ENCODE measurements at regions not wholly inside any gene's neighbourhood (a gene's known extent, or its start where the extent isn't known, plus 50 kb on each side); places are given as distances from the start of the nearest gene placed in this dataset.
"Not testable (repeated sequence)": the region's sequence is repeated elsewhere in the genome, so short reads cannot be mapped to it uniquely, and the experiment has no call there.

- no peaks in the 10 kb centered on the region for H3K36me3 Mint-ChIP-seq
- H3K4me3 Mint-ChIP-seq: no peak overlapping the region
- H3K9me3 Mint-ChIP-seq: peaks cover 2% of the 10 kb centered on the region
- peaks cover 8% of the 10 kb centered on the region for H3K27me3 Mint-ChIP-seq
- no peaks in the 10 kb centered on the region for H3K4me1 Mint-ChIP-seq
- no peak for DNase-seq
- no peak overlapping the region for H3K27ac Mint-ChIP-seq
Measured at GRCh38 chr5:152177626-152178349, 227.3 kb downstream of the NMUR2 start.

DNA sequence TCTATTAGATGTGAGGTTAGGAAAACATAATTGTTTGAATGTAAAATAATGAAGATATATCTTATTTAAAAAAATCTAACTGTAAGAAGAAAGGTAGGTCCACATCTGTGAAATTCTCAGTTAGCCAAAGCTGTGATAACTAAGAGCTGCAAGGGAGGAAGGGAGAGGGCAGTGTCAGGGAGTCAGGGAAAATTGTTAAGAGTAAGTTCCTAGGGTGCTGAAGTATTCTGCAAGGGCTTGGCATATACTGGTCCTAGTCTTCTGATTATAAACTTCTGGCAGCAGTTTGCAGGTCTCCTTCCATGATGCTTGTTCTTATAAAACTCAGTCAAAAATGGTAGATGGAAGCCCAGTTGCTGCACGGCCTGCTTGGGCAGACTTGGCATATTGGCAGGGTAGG lies 233.2 kb downstream of the NMUR2 start:
- DNase-seq: no peak
- Mint-ChIP-seq H3K27me3 (peaks cover 10% of the 10 kb centered on the region), H3K4me3 (no peak overlapping the region), H3K27ac (no peak overlapping the region), H3K4me1 (no peaks in the 10 kb centered on the region), H3K36me3 (no peaks in the 10 kb centered on the region), H3K9me3 (no peaks in the 10 kb centered on the region)

DNA sequence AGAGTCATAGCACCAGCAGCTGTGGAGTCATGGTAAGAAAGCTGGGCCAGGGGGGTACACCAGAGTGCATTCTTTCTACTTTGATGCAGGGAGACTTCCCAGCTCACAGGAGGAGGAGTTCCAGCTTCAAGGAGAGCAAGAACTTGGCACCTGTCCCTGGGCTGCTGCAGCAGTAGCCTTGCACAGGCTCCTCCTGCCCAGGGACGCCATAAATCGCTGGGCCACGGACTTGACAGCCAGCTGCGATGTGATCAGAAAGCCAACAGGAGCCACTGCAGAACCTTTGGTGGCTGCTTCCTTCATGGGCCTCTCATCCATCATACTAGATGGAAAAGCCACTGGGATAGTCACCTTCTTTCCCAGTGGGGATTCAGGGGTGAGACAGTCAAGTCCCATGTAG lies 234.7 kb downstream of the NMUR2 start:
- H3K4me1 Mint-ChIP-seq: no peaks in the 10 kb centered on the region
- no peak overlapping the region for H3K4me3 Mint-ChIP-seq
- peaks cover 10% of the 10 kb centered on the region for H3K27me3 Mint-ChIP-seq
- DNase-seq: no peak
- no peaks in the 10 kb centered on the region for H3K36me3 Mint-ChIP-seq
- no peak overlapping the region for H3K27ac Mint-ChIP-seq
- H3K9me3 Mint-ChIP-seq: no peaks in the 10 kb centered on the region

DNA sequence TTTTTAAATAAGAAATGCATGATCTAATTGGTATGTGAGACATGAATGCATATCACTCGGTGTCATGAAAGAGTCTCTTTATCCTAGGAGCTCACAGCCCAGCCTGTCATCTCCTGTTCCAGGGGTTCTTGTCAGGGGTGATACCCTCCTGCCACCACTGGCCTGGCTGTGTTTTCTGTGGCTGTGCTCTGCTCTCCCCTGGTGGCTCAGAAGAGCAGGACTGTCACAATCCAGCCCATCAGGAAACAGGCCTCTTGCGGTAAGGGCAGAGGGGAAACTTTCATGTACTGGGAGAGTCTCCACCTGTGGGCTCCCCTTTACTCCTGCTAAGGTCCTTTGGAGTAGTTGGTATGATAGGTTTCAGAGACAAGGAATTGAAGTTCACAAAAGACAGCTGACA lies 240.2 kb upstream of the GLRA1 start:
- Mint-ChIP-seq H3K9me3 (no peaks in the 10 kb centered on the region), H3K4me1 (no peaks in the 10 kb centered on the region), H3K4me3 (no peak overlapping the region), H3K36me3 (no peaks in the 10 kb centered on the region), H3K27me3 (no peaks in the 10 kb centered on the region), H3K27ac (no peak overlapping the region)
- no peak for DNase-seq

DNA sequence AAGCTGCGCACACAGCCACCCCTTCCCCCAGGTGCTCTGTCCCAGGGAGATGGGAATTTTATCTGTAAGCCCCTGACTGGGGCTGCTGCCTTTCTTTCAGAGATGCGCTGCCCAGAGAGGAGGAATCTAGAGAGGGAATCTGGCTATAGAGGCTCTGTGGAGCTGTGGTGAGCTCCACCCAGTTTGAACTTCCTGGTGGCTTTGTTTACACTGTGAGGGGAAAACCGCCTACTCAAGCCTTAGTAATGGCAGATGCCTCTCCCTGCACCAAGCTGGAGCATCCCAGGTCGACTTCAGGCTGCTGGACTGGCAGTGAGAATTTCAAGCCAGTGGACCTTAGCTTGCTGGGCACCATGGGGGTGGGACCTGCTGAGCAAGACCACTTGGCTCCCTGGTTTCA lies 235.2 kb upstream of the GLRA1 start:
- DNase-seq, H3K9me3 Mint-ChIP-seq, H3K4me1 Mint-ChIP-seq, H3K27ac Mint-ChIP-seq, H3K36me3 Mint-ChIP-seq, H3K4me3 Mint-ChIP-seq, H3K27me3 Mint-ChIP-seq: not testable (repeated sequence)

GRCh38 chr5:152154452-152154851 lies 229.8 kb upstream of the GLRA1 start:
- H3K27ac Mint-ChIP-seq, H3K4me3 Mint-ChIP-seq, H3K4me1 Mint-ChIP-seq, DNase-seq, H3K27me3 Mint-ChIP-seq, H3K9me3 Mint-ChIP-seq, H3K36me3 Mint-ChIP-seq: not testable (repeated sequence)

GRCh38 chr5:152151940-152152339 lies 227.3 kb upstream of the GLRA1 start:
- H3K4me3 Mint-ChIP-seq: no peak overlapping the region
- H3K36me3 Mint-ChIP-seq: no peaks in the 10 kb centered on the region
- no peak overlapping the region for H3K27ac Mint-ChIP-seq
- H3K9me3 Mint-ChIP-seq: peaks cover 3% of the 10 kb centered on the region
- H3K27me3 Mint-ChIP-seq: no peaks in the 10 kb centered on the region
- H3K4me1 Mint-ChIP-seq: no peaks in the 10 kb centered on the region
- DNase-seq: no peak

DNA sequence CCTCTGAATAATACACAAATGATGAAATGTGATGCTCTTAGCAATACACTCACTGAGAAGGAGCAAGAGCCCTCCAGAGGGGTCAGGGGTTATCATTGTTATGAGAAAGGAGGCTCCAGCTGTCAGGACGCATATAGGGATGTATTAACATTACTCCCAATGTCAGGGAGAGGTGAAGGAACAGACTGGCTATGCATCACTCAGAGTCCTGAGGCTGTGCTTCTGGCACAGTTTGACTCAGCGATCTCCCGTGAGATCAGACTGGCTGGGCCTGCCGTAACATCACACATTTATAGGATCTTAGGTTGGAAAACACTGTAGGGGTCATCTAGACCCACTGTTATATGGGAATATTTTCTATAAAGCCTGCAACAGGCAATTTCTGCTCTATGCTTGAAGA lies 226.5 kb upstream of the GLRA1 start:
- Mint-ChIP-seq H3K27ac (no peak overlapping the region), H3K9me3 (peaks cover 3% of the 10 kb centered on the region), H3K4me3 (no peak overlapping the region), H3K4me1 (no peaks in the 10 kb centered on the region), H3K27me3 (no peaks in the 10 kb centered on the region), H3K36me3 (no peaks in the 10 kb centered on the region)
- no peak for DNase-seq

DNA sequence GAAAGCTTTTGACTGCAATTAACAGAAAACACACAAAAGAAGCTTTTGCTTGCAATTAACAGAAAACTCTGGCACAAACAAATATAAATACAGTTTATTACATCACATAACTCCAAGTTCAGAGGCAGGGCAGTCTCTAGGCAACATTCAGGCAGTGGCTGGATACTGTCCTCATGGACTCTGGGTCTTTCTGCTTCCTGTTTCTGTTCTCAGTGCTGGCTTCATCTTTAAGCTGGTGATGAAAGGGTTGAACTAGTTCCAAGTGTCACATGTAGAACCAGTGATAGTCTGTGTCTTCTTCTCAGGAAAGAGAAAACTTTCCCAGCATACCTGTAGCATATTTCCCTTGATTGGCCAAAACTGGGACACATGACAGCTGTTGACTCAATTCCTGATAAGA lies 222.6 kb upstream of the GLRA1 start:
- H3K9me3 Mint-ChIP-seq: no peaks in the 10 kb centered on the region
- H3K4me3 Mint-ChIP-seq: no peak overlapping the region
- no peaks in the 10 kb centered on the region for H3K36me3 Mint-ChIP-seq
- no peaks in the 10 kb centered on the region for H3K4me1 Mint-ChIP-seq
- H3K27ac Mint-ChIP-seq: no peak overlapping the region
- no peak for DNase-seq
- H3K27me3 Mint-ChIP-seq: no peaks in the 10 kb centered on the region

DNA sequence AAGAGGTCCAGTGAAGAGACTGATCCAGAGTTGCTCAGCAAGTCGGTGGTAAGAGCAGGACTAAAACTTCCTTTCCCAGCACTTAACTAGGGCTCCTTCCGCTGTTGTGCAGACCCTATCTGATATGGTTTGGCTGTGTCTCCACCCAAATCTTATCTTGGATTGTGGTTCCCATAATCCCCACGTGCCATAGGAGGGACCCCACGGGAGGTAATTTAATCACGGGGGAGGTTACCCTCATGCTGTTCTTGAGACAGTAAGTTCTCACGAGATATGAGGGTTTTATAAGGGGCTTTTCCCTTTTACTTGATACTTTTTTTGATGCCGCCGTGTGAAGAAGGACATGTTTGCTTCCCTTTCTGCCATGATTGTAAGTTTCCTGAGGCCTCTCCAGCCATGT lies 221.9 kb upstream of the GLRA1 start:
- Mint-ChIP-seq H3K4me1 (no peaks in the 10 kb centered on the region), H3K27ac (no peak overlapping the region), H3K4me3 (no peak overlapping the region), H3K27me3 (no peaks in the 10 kb centered on the region), H3K9me3 (no peaks in the 10 kb centered on the region), H3K36me3 (no peaks in the 10 kb centered on the region)
- no peak for DNase-seq

DNA sequence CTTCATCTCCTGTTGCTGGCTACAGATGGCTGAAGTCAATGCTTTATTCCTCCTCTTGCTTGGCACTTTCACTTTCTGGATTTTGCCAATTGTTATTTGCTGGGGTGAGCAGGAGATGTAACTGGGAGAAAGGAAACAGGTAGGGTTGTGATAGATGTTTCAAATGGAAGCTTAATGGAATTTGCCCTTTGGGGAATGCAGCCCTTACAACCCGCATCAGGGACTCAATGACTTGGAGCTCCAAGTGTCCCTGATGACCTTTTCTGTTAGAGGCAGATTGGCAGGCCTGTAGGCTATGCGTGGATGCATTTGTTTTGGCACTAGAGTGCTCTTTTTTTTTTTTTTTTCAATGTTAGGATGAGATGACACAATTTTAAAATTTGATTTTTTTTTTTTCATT lies 219.9 kb upstream of the GLRA1 start:
- DNase-seq: no peak
- H3K27ac Mint-ChIP-seq: no peak overlapping the region
- no peaks in the 10 kb centered on the region for H3K36me3 Mint-ChIP-seq
- H3K27me3 Mint-ChIP-seq: no peaks in the 10 kb centered on the region
- no peaks in the 10 kb centered on the region for H3K9me3 Mint-ChIP-seq
- H3K4me1 Mint-ChIP-seq: no peaks in the 10 kb centered on the region
- H3K4me3 Mint-ChIP-seq: no peak overlapping the region

DNA sequence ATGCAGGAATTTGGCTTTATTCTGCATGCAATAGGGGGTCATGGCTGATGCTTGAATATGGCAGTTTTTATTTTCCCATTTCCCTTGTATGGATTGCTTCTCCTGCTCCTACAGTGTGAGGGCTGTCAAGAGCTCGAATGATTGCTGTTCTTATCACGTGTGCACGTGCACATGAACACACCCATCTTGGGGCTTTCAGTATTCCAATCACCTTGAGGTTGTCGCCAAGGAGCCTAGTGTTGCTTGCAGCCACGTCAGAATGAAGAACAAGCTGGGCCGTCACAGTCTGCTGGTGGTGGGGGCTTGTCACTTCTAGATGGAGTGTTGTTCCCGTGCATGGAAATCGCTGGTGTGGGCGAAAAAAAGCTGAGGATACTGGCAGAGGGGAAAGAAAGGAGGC lies 219.4 kb upstream of the GLRA1 start:
- no peaks in the 10 kb centered on the region for H3K27me3 Mint-ChIP-seq
- H3K9me3 Mint-ChIP-seq: no peaks in the 10 kb centered on the region
- no peaks in the 10 kb centered on the region for H3K4me1 Mint-ChIP-seq
- no peak overlapping the region for H3K4me3 Mint-ChIP-seq
- no peak for DNase-seq
- no peaks in the 10 kb centered on the region for H3K36me3 Mint-ChIP-seq
- H3K27ac Mint-ChIP-seq: no peak overlapping the region

DNA sequence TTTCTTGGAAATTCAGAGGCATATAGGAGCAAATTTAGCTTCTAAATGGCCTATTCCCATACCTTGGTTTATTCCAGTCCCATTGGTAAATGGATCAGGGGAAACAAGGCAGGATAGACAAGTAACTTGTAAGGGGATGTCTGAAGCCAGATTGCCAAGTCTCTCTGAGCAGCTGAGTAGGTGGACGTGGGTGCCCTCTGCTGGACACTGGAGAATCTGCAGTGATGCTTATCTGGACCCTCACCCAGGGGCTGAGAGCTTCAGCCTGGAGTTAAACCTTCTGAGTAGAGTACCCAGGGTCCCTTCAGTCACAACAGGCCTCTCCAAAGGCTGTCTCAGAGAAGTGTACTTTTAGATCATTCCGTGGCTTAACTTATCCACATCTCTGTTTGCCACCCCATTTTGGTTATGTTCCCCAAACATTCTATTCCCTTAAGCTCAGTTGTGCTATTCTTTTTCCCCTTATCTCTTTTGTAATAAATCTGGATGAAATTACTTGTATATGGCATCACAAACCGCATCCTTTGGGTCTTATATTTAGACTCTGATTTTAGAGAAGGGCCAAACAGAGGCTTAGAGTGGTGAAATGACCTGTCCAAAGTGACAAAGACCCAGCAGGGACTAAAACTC lies 218.3 kb upstream of the GLRA1 start:
- no peaks in the 10 kb centered on the region for H3K9me3 Mint-ChIP-seq
- peak; percentile 43 for DNase-seq
- no peak overlapping the region for H3K27ac Mint-ChIP-seq
- peaks cover 4% of the 10 kb centered on the region for H3K27me3 Mint-ChIP-seq
- no peak overlapping the region for H3K4me3 Mint-ChIP-seq
- no peaks in the 10 kb centered on the region for H3K36me3 Mint-ChIP-seq
- H3K4me1 Mint-ChIP-seq: no peaks in the 10 kb centered on the region

DNA sequence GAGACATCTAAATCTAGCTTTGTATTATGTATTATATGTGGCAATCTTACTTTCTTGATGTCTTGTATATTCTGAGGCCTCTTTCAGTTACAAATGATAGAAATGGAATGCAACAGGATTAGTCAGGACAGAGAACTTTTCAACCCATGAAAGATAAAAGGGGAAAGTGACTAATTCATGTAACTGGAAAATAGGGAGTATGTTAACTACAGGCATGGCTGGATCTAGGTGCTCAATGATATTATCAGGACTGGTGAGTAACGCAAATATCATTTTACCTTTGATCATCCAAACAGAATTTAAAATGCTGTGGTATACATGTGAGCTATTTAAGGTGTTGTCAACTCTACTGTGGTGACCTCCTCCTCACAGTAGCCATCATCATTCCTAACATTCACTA lies 215.7 kb upstream of the GLRA1 start:
- H3K9me3 Mint-ChIP-seq: no peaks in the 10 kb centered on the region
- no peak overlapping the region for H3K27ac Mint-ChIP-seq
- no peaks in the 10 kb centered on the region for H3K36me3 Mint-ChIP-seq
- H3K4me1 Mint-ChIP-seq: no peaks in the 10 kb centered on the region
- DNase-seq: no peak
- H3K27me3 Mint-ChIP-seq: peaks cover 4% of the 10 kb centered on the region
- no peak overlapping the region for H3K4me3 Mint-ChIP-seq

GRCh38 chr5:152137063-152137462 lies 212.4 kb upstream of the GLRA1 start:
- Mint-ChIP-seq H3K9me3 (no peaks in the 10 kb centered on the region), H3K4me3 (no peak overlapping the region), H3K4me1 (no peaks in the 10 kb centered on the region), H3K27ac (no peak overlapping the region), H3K27me3 (peaks cover 4% of the 10 kb centered on the region), H3K36me3 (no peaks in the 10 kb centered on the region)
- no peak for DNase-seq

GRCh38 chr5:152136321-152136720 lies 211.7 kb upstream of the GLRA1 start:
- no peaks in the 10 kb centered on the region for H3K4me1 Mint-ChIP-seq
- H3K36me3 Mint-ChIP-seq: no peaks in the 10 kb centered on the region
- no peaks in the 10 kb centered on the region for H3K9me3 Mint-ChIP-seq
- H3K4me3 Mint-ChIP-seq: no peak overlapping the region
- H3K27me3 Mint-ChIP-seq: peaks cover 4% of the 10 kb centered on the region
- DNase-seq: no peak
- no peak overlapping the region for H3K27ac Mint-ChIP-seq

Measured in activated naive CD8-positive, alpha-beta T cell treated with anti-CD3 and anti-CD28 coated beads for 36 hours (primary cell).